GM18520 (cell line): ENCODE measurements at regions not wholly inside any gene's neighbourhood (a gene's known extent, or its start where the extent isn't known, plus 50 kb on each side); places are given as distances from the start of the nearest gene placed in this dataset.
"Not testable (repeated sequence)": the region's sequence is repeated elsewhere in the genome, so short reads cannot be mapped to it uniquely, and the experiment has no call there.

Experiments used
- ATAC-seq: cut with Tn5 transposase; IDR thresholded peaks from one replicate; pipeline ENCODE4 v1.9.1; 2021; ENCODE audit not compliant: unreplicated experiment

DNA sequence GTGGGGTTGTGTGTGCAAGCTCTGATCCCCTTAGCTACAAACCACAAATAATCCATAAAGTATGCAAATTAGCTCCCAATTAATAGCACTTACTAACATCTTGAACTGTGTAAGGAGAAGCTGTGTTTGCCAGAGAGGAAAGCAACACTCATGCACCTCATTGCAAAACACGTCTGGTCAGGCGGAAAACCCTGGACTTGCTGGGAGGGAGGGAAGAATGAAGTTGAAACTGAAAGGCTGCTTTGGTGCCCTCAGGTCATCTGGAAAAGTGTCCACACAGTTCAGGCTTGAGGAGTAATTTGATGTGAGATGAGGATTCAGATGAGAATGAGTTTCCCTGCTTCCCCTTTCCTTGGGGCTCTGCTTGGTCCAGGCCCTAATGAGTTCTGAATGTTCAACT is 185.5 kb upstream of the ANKRD28 start:
- ATAC-seq = no peak

DNA sequence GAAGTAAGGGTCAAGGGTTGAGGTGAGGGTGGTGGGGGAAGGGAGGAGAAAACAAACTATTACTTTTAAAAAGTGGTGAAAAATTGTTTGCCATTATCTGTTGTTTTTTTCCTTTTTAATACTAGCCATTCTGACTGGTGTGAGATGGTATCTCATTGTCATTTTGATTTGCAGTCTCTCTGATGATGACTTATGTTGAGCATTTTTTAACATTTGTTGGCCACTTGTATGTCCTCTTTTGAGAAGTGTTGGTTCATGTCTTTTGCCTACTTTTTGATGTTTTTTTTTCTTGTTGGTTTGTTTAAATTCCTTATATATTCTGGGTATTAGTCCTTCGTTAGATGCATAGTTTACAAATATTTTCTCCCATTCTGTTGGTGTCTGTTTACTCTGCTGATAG is 185.9 kb upstream of the ANKRD28 start:
- no peak for ATAC-seq

DNA sequence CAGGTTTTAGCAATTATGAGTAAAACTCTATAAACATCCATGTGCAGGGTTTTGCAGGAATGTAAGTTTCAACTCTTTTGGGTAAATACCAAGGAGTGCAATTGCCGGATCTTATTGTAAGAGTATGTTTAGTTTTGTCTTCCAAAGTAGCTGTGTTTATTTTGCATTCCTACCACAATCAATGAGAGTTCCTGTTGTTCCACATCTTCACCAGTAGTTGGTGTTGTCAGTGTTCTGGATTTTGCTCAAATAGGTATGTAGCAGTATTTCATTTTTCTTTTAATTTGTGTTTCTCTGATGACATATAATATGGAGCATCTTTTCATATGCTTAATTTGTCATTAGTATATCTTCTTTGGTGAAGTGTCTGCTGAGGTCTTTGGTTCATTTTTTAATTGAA is 185.1 kb upstream of the GALNT15 start:
- ATAC-seq = no peak

DNA sequence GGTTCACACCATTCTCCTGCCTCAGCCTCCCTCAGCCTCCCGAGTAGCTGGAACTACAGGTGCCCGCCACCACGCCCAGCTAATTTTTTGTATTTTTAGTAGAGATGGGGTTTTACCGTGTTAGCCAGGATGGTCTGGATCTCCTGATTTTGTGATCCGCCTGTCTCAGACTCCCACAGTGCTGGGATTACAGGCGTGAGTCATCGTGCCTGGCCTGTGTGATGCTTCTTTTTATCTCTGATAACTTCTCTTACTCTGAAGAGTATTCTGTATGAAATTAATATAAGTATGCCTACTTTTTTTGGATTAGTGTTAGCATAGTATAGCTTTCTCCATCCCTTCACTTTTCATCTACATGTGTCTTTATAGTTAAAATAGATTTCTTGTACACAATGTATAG is 180.8 kb upstream of the GALNT15 start:
- ATAC-seq = not testable (repeated sequence)

DNA sequence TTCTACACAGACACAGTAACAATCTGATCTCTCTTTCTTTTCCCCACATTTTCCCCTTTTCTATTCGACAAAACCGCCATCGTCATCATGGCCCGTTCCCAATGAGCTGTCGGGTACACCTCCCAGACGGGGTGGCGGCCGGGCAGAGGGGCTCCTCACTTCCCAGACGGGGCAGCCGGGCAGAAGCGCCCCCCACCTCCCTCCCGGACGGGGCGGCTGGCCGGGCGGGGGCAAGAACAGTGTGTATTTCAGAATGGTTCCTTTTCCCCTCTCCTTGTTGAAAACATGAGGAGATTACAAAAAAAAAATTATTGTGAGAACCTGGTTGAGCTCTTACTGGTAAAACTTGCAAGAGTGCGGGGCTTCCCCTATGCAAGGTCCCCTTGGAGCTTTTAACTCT is 178.0 kb upstream of the GALNT15 start:
- not testable (repeated sequence) for ATAC-seq

DNA sequence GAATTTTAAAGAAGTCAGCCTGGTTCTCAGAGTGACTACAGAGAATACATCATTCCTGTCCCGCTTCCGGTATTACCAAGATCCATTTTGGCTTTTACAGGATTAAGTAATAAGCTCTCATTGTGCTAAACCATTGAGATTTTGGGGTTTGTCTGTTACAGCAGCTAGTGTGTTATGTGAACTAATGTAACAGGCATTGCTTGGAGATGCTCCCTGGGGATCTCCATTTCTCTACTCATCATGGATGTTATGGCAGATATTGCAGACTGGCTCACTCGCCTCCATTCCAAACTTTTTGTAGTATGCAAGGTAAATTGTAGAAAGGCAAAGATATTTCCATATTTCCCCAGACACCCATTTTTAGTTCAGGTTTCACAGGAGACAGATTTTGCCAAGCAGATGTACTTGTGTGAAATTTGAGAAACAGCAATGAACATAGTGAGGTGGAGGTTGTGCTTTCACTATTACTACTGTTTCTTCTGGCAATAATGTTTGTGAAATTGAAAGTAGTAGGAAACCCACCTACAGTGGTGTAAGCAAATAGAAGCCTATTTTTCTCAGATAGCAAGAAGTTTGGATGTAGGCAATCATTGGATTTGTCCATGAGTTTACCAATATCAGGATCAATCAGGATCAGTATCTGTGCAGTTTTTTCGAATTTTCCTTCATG is 177.1 kb upstream of the GALNT15 start:
- ATAC-seq = peak; percentile 78

DNA sequence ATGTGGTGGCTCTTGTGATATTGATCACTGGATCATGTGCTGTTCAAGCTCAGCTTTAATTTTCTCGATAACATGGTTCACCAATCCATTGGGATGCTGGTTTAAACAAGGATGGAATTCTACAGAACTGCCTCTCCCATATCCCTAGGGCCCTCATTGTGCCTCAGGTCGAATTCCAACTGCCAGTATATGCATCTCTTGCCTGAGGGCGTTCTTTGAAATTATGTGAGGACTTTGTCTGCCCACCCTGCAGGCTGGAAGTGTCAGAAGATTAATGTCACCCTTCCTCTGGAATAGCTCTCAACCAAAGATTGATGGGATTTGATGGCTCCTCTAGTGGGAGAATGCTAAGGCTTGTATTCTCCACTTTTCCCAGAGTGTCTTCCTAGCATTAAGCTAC is 175.6 kb upstream of the GALNT15 start:
- ATAC-seq = no peak

DNA sequence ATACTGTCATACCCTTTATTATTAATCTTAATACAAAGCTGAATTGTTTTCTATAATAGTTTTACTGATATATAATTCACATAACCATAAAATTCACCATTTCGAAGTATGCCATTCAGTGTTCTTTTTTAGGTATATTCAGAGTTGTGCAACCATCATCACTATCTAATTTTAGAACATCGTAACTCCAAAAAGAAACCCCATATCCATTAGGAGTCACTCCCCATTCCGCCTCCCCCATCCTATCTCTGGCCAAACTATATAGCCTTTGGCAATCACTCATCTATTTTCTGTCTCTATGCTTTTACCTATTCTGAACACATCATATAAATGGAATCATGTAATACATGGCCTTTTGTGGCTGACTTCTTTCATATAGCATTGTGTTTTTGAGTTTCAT is 169.7 kb upstream of the GALNT15 start:
- no peak for ATAC-seq

DNA sequence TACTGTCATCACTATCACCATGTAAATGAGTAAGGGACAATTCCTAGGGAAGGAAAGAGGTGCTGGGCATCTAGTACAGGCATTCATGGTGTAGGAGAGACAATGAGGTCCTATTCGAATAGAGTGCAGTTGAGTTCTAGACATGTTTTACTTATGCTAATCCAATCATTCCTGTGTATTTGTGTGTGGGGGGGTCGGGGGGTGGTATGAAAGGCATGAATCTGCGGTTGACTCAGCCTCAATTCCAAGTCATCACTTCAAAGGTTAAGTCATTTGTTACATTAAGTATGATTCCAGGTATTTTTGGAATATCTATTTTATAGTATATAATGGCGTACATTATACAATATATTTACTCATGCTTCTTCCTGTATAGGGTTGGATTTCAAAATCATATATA is 163.1 kb upstream of the GALNT15 start:
- no peak for ATAC-seq

DNA sequence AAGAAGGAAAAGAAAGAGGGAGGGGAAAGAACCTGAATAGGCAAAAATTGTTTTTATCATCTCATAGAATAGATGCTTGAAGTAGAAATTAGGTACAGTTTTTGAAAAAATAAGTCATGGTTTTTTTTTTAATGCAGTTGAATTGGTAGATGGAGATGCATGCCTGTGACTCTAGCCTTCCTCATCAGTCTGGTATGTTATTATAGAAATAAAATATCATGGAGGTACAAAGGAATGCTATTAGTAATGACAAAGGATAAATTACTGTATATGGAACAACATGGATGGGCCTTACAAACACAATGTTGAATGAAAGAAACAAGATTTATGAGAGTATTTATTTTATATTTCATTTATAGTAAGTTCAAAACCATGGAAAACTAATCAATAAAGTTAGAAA is 162.4 kb upstream of the GALNT15 start:
- ATAC-seq = no peak

DNA sequence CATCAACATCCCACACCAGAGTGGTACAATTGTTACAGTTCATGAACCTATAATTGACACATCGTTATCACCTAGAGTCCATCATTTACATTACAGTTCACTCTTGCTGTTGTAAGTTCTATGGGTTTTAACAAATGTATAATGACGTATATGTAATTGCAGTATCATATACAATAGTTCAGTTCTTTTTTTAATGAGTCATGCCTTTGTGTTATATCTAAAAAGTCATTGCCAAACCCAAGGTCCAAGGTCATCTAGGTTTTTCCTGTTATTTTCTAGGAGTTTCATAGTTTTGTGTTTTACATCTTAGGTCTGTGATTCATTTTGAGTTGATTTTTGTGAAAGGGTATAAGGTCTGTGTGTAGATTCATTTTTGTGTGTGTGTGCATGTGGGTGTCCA is 160.9 kb upstream of the GALNT15 start:
- ATAC-seq = no peak

DNA sequence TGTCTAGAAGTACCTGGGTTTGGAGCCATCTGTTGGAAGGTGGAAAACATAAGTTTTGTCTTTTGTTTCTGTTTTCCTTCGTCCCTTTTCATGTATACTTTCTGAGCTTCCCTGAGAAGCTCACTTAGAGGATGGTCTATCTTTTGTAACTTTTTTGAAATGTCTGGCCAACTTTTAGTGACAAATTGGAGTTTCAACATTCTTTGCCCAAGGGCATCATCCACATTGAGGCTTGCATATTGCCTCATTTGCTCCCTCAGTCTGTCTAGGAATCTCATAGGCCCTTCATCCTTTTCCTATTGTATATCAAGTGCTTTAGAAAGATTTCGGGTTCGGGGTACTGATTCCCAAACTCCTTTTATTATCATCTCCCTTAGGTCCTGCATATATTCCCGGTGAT is 152.7 kb upstream of the GALNT15 start:
- ATAC-seq = not testable (repeated sequence)

DNA sequence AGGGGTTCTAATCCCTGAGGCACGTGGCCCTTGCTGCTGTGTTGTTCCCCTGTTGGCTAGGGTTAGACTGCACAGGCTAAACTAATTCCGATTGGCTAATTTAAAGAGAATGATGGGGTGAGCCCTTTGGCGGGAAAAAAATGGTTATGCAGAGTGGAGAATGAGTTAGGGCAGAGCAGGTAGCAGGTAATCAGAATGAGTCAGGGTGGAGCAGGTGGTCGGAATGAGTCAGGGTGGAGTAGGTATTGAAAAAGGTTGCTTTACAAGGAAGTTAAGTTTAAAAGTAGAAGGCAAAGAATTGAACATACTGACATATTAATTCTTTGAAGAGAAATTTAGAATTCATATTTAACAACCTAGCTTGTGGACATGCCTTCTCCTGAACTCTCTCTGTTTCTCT is 150.6 kb upstream of the GALNT15 start:
- not testable (repeated sequence) for ATAC-seq

DNA sequence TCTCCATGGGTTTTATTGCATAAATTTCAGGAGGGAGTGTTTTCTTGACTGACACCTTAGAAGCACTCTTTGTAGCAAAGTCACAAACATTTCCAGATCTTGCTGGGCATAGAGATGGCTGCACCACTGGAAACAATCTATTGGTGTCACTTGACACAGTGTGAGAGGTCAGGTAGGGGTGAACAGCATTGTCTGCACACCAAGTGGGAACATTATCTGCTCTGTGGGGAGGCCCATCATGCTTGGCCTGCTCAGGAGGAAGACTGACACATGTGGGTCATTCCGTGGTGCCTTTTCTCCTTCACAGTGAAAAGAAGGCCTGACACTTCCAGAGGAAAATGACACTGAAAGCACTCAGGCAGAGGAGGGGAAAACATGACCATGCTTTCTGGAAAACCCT is 149.9 kb upstream of the GALNT15 start:
- no peak for ATAC-seq

DNA sequence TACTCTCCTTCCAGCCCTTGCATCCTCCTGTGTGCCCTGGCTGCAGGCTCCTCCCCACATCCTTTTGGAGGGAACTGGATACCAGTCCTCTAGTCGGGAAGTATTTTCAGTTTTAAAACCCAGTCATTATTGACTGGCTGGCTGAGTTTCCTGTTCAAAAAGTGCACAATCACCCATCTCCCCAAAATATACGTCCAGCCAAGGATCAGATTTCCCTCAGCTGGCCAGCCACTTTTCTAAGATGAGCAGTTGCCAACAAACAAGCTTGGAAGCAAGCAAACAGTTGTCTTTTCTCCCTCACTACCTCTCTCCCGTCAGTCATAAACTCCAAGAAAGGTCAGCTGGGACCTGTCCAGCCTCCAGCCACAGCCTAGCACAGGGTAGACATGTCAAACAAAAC is 147.7 kb upstream of the GALNT15 start:
- ATAC-seq = no peak

DNA sequence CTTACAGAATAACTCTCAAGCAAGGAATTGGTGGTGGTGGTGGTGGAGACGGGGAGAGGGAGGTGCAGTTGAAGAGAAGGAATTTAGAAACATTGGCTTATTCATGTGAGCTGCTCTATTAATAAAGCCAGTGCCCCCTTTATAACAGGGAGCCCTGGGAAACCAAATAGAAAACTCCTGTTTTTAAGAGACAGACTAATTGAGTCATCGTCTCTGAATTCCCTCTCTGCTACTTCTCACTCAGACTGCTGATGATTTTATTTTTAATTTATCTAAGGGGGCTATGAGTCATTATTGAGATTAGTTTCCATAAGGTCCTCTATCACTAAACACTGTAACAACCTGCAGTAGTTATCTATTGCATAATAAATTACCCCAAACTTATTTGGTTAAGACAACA is 145.9 kb upstream of the GALNT15 start:
- no peak for ATAC-seq

DNA sequence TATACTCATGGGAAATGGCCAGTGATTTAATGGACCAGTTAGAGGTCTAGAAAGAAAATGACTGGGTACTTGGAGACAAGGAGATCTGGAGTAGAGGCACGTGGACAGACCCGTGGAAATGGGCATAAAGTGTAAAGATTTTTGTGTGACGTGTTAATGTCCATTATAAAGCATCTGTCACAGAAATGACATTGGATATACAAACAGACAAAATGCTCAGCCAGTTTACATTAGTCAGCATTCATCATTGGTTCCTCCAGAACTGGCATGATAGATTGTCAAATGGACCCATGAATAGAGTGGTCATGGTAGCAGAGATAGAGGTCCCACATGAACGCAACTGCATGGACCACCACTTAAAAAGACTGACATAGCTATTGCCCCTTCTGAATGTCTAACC is 144.1 kb upstream of the GALNT15 start:
- ATAC-seq = no peak

DNA sequence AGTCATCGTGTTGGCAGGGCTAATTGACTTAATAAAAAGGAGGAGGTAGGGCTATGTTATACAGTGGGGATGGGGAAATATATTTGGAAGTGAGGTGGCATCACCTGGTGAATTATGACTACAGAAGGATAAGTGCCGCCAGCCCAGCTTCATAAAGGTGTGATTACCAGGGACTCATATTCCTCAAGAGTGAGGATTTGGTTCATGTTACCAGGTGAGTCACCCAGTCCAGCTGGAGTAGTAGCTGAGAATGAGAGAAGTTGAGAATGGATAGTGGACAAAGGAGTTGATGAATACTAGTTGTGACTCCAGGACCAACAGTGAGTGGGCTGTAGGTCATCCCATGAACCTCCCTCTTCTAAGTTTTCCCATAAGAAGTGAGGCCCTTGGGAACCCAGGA is 143.0 kb upstream of the GALNT15 start:
- ATAC-seq = no peak

DNA sequence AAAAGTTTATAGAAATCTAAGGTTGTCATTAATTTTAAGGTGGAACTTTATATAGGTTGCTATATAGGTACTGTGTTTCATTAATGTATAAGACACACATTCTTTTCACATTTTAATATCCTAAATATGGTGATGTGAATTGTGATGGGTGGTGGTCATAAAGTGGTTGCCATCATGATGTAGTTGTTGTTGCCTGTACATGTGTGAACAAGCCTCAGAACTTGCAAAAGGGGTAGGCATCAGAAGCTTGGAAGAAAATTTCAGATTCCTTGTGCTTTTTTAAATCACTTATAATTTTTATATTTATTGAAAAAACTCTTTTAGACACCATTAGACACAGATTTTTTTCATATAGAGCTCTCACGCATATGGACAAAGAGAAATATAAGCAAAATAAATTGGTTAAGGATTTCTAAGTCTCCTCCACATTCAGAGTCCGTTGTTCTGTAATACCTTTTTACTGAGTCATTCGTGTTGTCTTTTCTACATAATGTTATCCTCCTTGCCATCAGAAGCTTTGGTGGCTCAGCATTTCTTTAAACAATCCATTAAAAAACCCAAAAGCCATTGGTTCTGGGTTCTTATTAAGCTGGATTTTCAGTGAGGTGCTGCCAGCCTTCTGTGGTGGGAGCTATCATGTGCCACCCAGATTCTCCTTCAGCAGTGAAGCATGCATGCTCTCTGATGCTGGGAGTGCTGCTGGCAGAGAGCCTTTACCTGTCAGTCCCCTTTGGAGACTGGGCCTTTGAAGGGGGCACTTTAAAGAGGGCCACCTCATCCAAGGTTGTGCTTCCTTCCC is 140.4 kb upstream of the GALNT15 start:
- ATAC-seq = no peak

DNA sequence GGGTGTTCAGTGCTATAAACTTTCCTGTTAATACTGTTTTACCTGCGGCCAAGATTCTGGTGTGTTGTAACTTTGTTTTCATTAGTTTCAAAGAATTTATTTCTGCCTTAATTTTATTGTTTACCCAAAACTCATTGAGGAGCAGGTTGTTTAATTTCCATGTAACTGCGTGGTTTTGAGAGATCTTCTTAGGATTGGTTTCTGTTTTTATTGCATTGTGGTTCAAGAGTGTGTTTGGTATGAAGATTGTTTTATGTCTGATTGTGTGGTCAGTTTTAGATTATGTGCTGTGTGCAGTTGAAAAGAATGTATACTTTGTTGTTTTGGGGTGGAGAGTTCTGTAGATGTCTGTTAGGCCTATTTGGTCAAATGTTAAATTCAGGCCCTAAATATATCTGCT is 133.5 kb upstream of the GALNT15 start:
- no peak for ATAC-seq

DNA sequence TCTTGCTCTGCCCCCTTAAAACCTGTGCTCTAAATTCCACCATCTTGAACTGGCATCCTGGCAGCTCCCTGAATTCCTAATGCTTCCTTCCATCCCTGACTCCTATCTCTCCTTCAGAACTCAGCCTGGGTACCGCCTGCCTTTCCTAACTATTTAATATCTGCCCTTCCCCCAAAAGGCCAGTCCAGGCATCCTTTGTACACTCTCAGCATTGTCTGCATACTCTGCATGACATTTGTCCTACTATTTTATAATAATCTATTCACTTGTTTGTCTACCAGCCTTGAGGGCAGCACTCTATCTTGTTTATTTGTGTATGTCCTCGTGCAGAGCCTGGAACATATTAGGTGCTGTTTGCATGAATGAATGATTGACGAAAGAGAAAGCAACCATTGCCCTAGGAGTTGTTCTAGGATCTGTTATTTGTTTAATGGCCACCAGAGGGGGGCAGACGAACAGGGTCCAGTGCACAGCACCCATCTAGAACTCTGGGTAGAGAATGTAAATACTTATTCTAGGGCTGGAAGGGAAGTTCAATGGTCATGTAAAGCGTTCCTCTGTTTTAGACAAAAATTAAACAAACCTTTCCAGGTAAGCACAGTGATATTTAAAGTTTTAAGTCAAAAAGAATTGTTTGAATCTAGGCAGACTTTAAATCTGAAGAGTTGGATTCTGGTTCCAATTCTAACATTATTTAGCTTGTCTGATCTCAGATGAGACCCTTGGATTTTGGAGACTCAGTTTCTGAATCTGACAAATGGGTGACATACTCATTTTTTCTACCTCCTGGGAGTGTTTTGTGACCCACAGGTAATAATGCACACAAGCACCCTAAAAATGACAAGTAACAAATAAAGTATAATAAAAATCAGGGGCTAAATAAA is 125.8 kb upstream of the GALNT15 start:
- peak; percentile 93 for ATAC-seq
